Naive thymus-derived CD4-positive, alpha-beta T cell (primary cell): ENCODE measurements at regions not wholly inside any gene's neighbourhood (a gene's known extent, or its start where the extent isn't known, plus 50 kb on each side); places are given as distances from the start of the nearest gene placed in this dataset.

Experiments
- ATAC-seq: fragments of 150-1000 bp; cut with Tn5 transposase; 2 replicates; pipeline ENCODE4 v1.10.0; 2021; ENCODE audit warnings: mild to moderate bottlenecking, moderate library complexity
- CTCF ChIA-PET: fragments of 350-600 bp; sonication (Branson Sonifier 250); formaldehyde crosslinking; loops from one replicate; lab custom pipeline; 2021; ENCODE audit warnings: antibody characterized with exemption; lab: Charles Lee
- POLR2A ChIA-PET: fragments of 350-600 bp; sonication (Branson Sonifier 250); formaldehyde crosslinking; loops from one replicate; lab custom pipeline; 2021; ENCODE audit warnings: antibody characterized with exemption, inconsistent platforms; lab: Charles Lee
- DNase-seq, 9 donors: peaks; one replicate each; pipeline versions ENCODE4 v3.0.0 to v3.0.0-alpha.2; 2020 to 2022; ENCODE audit warnings: mixed read lengths in 1 of 9
- H3K27ac ChIP-seq: one replicate; pipeline ENCODE4 v1.7.0; 2013; ENCODE audit warnings: mild to moderate bottlenecking, low read depth, low read length, moderate library complexity
- H3K27me3 ChIP-seq, 2 donors: one replicate each; pipeline ENCODE4 v1.7.0; 2013; ENCODE audit warnings: low read length in 2 of 2, mild to moderate bottlenecking in 2 of 2, moderate library complexity in 2 of 2; ENCODE audit not compliant: control insufficient read depth in 2 of 2, insufficient read depth in 2 of 2
- H3K36me3 ChIP-seq, 3 experiments: 1 replicate in 2 of 3; 2 replicates in 1 of 3; pipeline ENCODE4 v1.7.0; 2013; ENCODE audit warnings: low read length in 3 of 3, mild to moderate bottlenecking in 3 of 3, moderate library complexity in 1 of 3; ENCODE audit not compliant: insufficient read depth in 3 of 3, control insufficient read depth in 2 of 3
- H3K4me1 ChIP-seq, 2 donors: one replicate each; pipeline ENCODE4 v1.7.0; 2013; ENCODE audit warnings: low read length in 2 of 2, mild to moderate bottlenecking in 2 of 2, moderate library complexity in 1 of 2; ENCODE audit not compliant: control insufficient read depth in 2 of 2, insufficient read depth in 2 of 2
- H3K4me3 ChIP-seq: 2 replicates; pipeline ENCODE4 v1.7.0; 2013; ENCODE audit warnings: mild to moderate bottlenecking, low read length
- H3K9me3 ChIP-seq, 3 experiments: 1 replicate in 2 of 3; 2 replicates in 1 of 3; pipeline ENCODE4 v1.7.0; 2013; ENCODE audit warnings: low read length in 3 of 3; ENCODE audit not compliant: control insufficient read depth in 2 of 3
- H3K27ac Mint-ChIP-seq, 9 donors: one replicate each; pipeline ENCODE4 v1.8.0; 2020 to 2022; ENCODE audit warnings: mixed read lengths in 9 of 9, mild to moderate bottlenecking in 8 of 9, moderate library complexity in 5 of 9, inconsistent platforms in 2 of 9
- H3K27me3 Mint-ChIP-seq, 5 donors: one replicate each; pipeline ENCODE4 v1.8.0; 2021 to 2022; ENCODE audit warnings: mixed read lengths in 5 of 5, mild to moderate bottlenecking in 1 of 5
- H3K36me3 Mint-ChIP-seq, 5 donors: one replicate each; pipeline ENCODE4 v1.8.0; 2020 to 2022; ENCODE audit warnings: mixed read lengths in 5 of 5, mild to moderate bottlenecking in 3 of 5, inconsistent platforms in 1 of 5
- H3K4me1 Mint-ChIP-seq, 7 donors: one replicate each; pipeline ENCODE4 v1.8.0; 2020 to 2022; ENCODE audit warnings: mixed read lengths in 7 of 7, mild to moderate bottlenecking in 3 of 7, inconsistent platforms in 1 of 7
- H3K4me3 Mint-ChIP-seq, 10 donors: one replicate each; pipeline ENCODE4 v1.8.0; 2020 to 2022; ENCODE audit warnings: mild to moderate bottlenecking in 10 of 10, mixed read lengths in 10 of 10, moderate library complexity in 6 of 10, inconsistent platforms in 2 of 10
- H3K9me3 Mint-ChIP-seq, 11 donors: one replicate each; pipeline ENCODE4 v1.8.0; 2020 to 2022; ENCODE audit warnings: mixed read lengths in 11 of 11, mild to moderate bottlenecking in 4 of 11, inconsistent platforms in 1 of 11, moderate library complexity in 1 of 11
- intact Hi-C, 2 donors: fragments of 100-400 bp; cut with micrococcal nuclease; formaldehyde crosslinking; loops; one replicate each; pipeline ENCODE4 v1.15.1; 2023

DNA sequence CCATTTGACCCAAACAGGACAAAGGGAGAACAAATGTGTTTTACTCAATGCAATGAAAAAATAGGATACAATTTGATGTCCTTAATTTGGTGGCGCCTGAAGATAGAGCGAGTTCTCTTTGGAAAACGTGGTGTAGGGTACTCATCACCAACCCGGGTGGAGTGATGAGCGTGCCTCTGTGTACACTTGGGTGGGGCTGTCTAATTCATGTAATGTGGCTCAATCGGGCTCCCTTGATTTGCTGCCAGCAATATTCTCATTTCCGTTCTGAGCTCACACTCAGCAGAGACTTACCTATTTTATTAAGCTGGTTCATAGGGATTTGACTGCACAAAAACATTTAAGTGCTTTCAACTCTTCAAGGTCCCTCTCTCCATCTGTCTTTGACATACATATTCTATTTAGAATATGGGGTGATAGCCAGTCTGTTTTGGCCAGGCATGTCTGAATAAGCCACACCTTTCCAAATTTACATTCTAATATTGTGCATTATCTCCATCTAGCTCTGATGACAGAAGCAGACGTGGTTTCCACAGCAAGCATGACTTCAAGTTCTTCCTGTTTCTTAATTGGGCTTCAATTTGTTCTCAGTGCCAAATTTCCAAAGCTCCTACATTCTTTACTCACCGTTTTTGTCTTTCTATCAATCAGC, 162.5 kb downstream of the IRX2 start:
- Histone ChIP-seq H3K4me3 (no peak overlapping the region), H3K27ac (no peak overlapping the region), H3K4me1 (no peaks in the 10 kb centered on the region), H3K27me3 (no peaks in the 10 kb centered on the region), H3K9me3 (no peaks in the 10 kb centered on the region), H3K36me3 (no peaks in the 10 kb centered on the region)
- CTCF ChIA-PET = no interaction called here
- no peak for ATAC-seq
- Mint-ChIP-seq H3K36me3 (no peaks in the 10 kb centered on the region), H3K27ac (no peak overlapping the region), H3K9me3 (peaks cover 0 to 4% (median 0%) of the 10 kb centered on the region in 11 donors), H3K4me1 (no peaks in the 10 kb centered on the region), H3K4me3 (no peak overlapping the region), H3K27me3 (no peaks in the 10 kb centered on the region)
- intact Hi-C loops = no loop called here
- POLR2A ChIA-PET = no interaction called here
- no peak for DNase-seq

DNA sequence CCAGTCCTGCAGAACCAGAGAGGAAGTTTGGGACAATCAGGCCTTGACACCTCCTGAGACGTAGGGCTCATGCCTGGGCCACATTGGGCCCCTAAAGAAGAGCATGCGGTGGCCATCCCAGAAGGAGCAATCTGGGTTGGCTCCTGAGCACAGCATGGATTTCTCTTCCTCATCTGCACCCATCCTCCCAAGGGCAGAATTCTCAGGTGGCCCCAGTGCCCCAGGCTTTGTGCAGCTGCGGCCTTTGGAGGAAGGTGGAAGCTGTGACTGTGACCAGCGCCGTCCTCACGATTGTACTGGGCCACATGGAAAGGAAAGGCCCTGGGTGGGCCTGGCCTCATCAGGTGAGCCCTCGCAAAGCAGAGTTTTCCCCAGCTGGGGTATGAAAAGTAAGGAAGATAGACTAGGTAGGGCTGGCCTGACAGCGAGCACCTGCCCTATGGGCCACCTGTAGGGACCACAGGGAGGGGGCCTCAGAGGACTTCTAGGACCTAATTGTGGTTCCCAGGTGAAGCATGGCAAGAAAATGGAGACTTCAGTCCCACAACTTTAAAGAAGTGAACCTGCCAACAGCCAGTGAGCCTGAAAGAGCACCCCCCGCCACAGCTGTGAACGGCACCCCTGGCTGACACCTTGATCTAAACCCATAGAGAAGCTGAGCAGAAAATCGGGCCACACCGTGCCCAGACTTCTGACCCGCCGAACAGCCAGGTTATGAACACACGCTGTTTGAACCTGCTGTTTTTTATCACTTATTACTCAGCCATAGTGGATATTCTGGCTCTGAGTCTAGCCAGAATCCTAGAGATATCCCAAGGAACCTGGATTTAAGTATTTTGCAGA, 164.1 kb downstream of the IRX2 start:
- no peaks in the 10 kb centered on the region for H3K27me3 Mint-ChIP-seq
- no peak overlapping the region for H3K27ac ChIP-seq
- no peak overlapping the region for H3K27ac Mint-ChIP-seq
- H3K9me3 ChIP-seq = no peaks in the 10 kb centered on the region
- DNase-seq (no peak), ATAC-seq (no peak)
- no peak overlapping the region for H3K4me3 ChIP-seq
- ChIA-PET POLR2A (no interaction called here), CTCF (no interaction called here)
- H3K27me3 ChIP-seq = no peaks in the 10 kb centered on the region
- no peaks in the 10 kb centered on the region for H3K4me1 Mint-ChIP-seq
- H3K9me3 Mint-ChIP-seq = peaks cover 0 to 4% (median 0%) of the 10 kb centered on the region in 11 donors
- no peak overlapping the region for H3K4me3 Mint-ChIP-seq
- intact Hi-C loops = no loop called here
- no peaks in the 10 kb centered on the region for H3K36me3 Mint-ChIP-seq
- H3K36me3 ChIP-seq = no peaks in the 10 kb centered on the region
- no peaks in the 10 kb centered on the region for H3K4me1 ChIP-seq

DNA sequence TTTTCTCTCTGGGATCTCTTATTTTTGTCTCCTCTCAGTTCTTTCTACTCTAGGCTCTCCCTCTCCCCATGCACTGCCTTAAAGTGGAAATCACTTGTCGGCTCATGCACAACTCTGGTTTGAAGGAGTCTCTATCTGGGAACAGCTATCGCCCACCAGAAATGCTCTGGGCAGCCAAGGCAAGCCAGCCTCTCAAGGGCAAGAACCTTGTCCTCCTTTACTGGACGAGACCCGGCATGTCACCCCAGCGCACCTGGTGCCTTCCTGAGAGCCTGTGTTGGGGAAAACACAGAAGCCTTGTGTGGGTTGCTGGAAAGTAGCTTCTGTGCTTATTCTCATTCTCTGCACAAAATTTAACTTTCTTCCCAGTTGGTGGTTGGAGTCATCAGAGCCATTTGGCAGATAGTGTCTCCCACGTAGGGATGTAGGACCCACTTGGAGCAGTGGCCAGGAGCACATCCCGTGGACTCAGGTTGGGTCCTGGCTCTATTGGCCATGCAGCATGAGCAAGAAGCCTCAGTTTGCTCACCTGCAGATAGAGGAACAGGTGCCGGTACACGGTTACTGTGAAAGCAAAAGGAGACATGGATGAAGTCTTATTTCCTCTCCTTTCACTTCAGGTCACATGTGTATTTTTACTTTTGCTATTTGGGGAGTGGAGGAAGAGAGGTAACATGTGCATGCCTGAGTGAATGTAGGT, 165.3 kb downstream of the IRX2 start:
- H3K4me3 Mint-ChIP-seq = no peak overlapping the region
- ATAC-seq (no peak), DNase-seq (no peak)
- H3K9me3 Mint-ChIP-seq = peaks cover 0 to 5% (median 2%) of the 10 kb centered on the region in 11 donors
- no peak overlapping the region for H3K4me3 ChIP-seq
- intact Hi-C loops = no loop called here
- no peak overlapping the region for H3K27ac ChIP-seq
- CTCF ChIA-PET = no interaction called here
- POLR2A ChIA-PET = no interaction called here
- H3K27ac Mint-ChIP-seq = no peak overlapping the region
- no peaks in the 10 kb centered on the region for H3K36me3 ChIP-seq
- no peaks in the 10 kb centered on the region for H3K4me1 ChIP-seq
- H3K36me3 Mint-ChIP-seq = peaks cover 0 to 3% (median 0%) of the 10 kb centered on the region in 5 donors
- no peaks in the 10 kb centered on the region for H3K9me3 ChIP-seq
- no peaks in the 10 kb centered on the region for H3K27me3 ChIP-seq
- no peaks in the 10 kb centered on the region for H3K4me1 Mint-ChIP-seq
- H3K27me3 Mint-ChIP-seq = no peaks in the 10 kb centered on the region

DNA sequence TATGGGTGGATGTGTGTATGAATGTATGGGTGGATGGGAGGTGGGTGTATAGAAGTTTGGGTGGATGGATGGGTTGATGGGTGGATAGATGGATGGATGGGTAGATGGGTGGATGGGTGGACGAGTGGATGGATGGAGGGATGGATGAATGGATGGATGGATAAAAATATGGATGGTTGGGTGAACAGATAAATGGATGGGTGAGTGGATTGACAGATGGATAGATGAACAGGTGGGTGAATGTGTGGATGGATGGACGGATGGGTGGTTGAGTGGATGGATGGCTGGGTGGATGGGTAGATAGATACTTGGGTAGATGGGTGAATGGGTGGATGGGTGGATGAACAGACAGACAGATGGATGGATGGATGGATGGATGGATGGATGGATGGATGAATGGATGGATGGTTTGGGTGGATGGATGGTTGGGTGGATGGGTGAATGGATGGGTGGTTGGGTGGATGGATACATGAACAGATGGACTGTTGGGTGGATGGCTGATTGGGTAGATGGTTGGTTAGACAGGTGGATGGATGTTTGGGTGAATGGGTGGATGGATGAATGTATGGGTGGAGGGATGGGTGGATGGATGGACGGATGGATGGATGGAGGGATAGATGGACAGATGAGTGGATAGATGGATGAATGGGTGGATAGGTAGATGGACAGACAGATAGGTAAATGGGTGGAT, 166.8 kb downstream of the IRX2 start:
- CTCF ChIA-PET = no interaction called here
- Histone ChIP-seq H3K36me3 (no peaks in the 10 kb centered on the region), H3K4me3 (no peak overlapping the region), H3K27ac (no peak overlapping the region), H3K4me1 (no peaks in the 10 kb centered on the region), H3K27me3 (no peaks in the 10 kb centered on the region), H3K9me3 (no peaks in the 10 kb centered on the region)
- intact Hi-C loops = no loop called here
- Mint-ChIP-seq H3K36me3 (peaks cover 0 to 3% (median 0%) of the 10 kb centered on the region in 5 donors), H3K9me3 (peaks cover 0 to 9% (median 2%) of the 10 kb centered on the region in 11 donors), H3K27me3 (no peaks in the 10 kb centered on the region), H3K27ac (no peak overlapping the region), H3K4me1 (no peaks in the 10 kb centered on the region), H3K4me3 (no peak overlapping the region)
- ATAC-seq (no peak), DNase-seq (no peak)
- POLR2A ChIA-PET = no interaction called here

DNA sequence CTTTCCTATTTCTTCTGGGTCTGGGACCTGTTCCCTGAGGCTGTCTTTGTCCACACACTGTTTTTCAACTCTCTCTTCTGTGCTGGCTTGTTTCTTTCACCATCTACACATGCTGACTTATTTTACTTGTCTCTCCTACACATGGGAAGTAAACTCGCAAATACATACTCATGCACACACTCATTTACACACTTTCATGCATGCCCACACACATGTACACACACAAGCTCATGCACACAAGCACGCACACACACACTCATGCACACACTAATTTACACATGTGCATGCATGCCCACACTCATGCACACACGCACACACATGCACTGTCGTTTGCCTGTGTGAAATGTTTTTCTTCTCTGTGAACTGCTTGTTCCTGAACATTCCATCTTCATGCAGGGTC, 169.0 kb downstream of the IRX2 start:
- H3K9me3 ChIP-seq = no peaks in the 10 kb centered on the region
- H3K4me3 Mint-ChIP-seq = no peak overlapping the region
- H3K4me3 ChIP-seq = no peak overlapping the region
- intact Hi-C loops = no loop called here
- H3K27me3 Mint-ChIP-seq = no peaks in the 10 kb centered on the region
- no peaks in the 10 kb centered on the region for H3K27me3 ChIP-seq
- H3K36me3 Mint-ChIP-seq = peaks cover 0 to 3% (median 0%) of the 10 kb centered on the region in 5 donors
- H3K4me1 ChIP-seq = no peaks in the 10 kb centered on the region
- no peak overlapping the region for H3K27ac ChIP-seq
- no peak overlapping the region for H3K27ac Mint-ChIP-seq
- ChIA-PET CTCF (no interaction called here), POLR2A (no interaction called here)
- ATAC-seq = no peak
- H3K36me3 ChIP-seq = no peaks in the 10 kb centered on the region
- no peak for DNase-seq
- H3K4me1 Mint-ChIP-seq = no peaks in the 10 kb centered on the region
- peaks cover 0 to 12% (median 4%) of the 10 kb centered on the region in 11 donors for H3K9me3 Mint-ChIP-seq

DNA sequence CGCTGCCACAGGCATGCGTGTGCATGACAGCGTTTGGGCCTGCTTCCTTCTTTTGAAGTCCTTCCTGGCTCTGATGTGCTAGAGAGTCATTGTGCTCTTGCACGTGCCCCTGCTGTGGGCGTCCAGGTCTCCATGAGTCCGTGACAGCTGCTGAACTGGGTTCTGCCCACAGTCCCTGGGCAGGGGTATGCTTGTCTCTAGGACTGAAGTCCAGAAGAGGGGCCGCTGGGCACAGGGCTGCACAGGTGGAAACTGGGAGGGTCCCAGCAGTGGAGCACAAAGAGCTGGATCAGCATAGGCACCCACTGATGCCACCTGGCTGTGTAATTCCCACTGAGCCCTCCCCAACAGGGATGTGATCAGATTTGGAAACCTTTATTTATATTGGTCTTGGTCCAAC, 169.4 kb downstream of the IRX2 start:
- no peaks in the 10 kb centered on the region for H3K36me3 ChIP-seq
- no peak overlapping the region for H3K4me3 Mint-ChIP-seq
- no peaks in the 10 kb centered on the region for H3K27me3 ChIP-seq
- H3K27ac ChIP-seq = no peak overlapping the region
- H3K9me3 ChIP-seq = no peaks in the 10 kb centered on the region
- peaks cover 0 to 3% (median 0%) of the 10 kb centered on the region in 5 donors for H3K36me3 Mint-ChIP-seq
- peaks cover 0 to 12% (median 4%) of the 10 kb centered on the region in 11 donors for H3K9me3 Mint-ChIP-seq
- H3K4me3 ChIP-seq = no peak overlapping the region
- POLR2A ChIA-PET = no interaction called here
- intact Hi-C loops = no loop called here
- CTCF ChIA-PET = no interaction called here
- no peaks in the 10 kb centered on the region for H3K4me1 ChIP-seq
- ATAC-seq (no peak), DNase-seq (no peak)
- no peaks in the 10 kb centered on the region for H3K4me1 Mint-ChIP-seq
- H3K27me3 Mint-ChIP-seq = no peaks in the 10 kb centered on the region
- no peak overlapping the region for H3K27ac Mint-ChIP-seq
